ENCODE measurements at regions not wholly inside any gene's neighbourhood (a gene's known extent, or its start where the extent isn't known, plus 50 kb on each side); places are given as distances from the start of the nearest gene placed in this dataset.
A peak's percentile ranks its signal among the peaks of the same experiment; 100 is the strongest.
"Not testable (repeated sequence)": the region's sequence is repeated elsewhere in the genome, so short reads cannot be mapped to it uniquely, and the experiment has no call there.

GRCh38 chr5:142221091-142221860, 103.5 kb downstream of the SPRY4 start:
- DNase-seq, result no peak

GRCh38 chr5:142219146-142219545, 105.7 kb downstream of the SPRY4 start:
- no peak for DNase-seq

- no peak for DNase-seq
Observed at GRCh38 chr5:142216931-142217330, 107.9 kb downstream of the SPRY4 start.

GRCh38 chr5:142215915-142216681, 107.5 kb downstream of the NDFIP1 start:
- peak; percentile 99 for DNase-seq

- DNase-seq, result no peak
Observed at GRCh38 chr5:142213077-142213476, 104.5 kb downstream of the NDFIP1 start.

- no peak for DNase-seq
Observed at GRCh38 chr5:142211918-142212317, 103.3 kb downstream of the NDFIP1 start.

- DNase-seq, result no peak
Observed at GRCh38 chr5:142210864-142211412, 102.4 kb downstream of the NDFIP1 start.

- no peak for DNase-seq
Observed at GRCh38 chr5:142210011-142210410, 101.4 kb downstream of the NDFIP1 start.

GRCh38 chr5:142208777-142209312, 100.3 kb downstream of the NDFIP1 start:
- DNase-seq, result no peak

GRCh38 chr5:142208244-142208643, 99.7 kb downstream of the NDFIP1 start:
- DNase-seq, result not testable (repeated sequence)

- no peak for DNase-seq
Observed at GRCh38 chr5:142206801-142207200, 98.2 kb downstream of the NDFIP1 start.

- DNase-seq, result no peak
Observed at GRCh38 chr5:142204219-142204618, 95.6 kb downstream of the NDFIP1 start.

Measured in fibroblast of skin of right biceps (primary cell).